ENCODE measurements at regions not wholly inside any gene's neighbourhood (a gene's known extent, or its start where the extent isn't known, plus 50 kb on each side); places are given as distances from the start of the nearest gene placed in this dataset.
A peak's percentile ranks its signal among the peaks of the same experiment; 100 is the strongest.

DNA sequence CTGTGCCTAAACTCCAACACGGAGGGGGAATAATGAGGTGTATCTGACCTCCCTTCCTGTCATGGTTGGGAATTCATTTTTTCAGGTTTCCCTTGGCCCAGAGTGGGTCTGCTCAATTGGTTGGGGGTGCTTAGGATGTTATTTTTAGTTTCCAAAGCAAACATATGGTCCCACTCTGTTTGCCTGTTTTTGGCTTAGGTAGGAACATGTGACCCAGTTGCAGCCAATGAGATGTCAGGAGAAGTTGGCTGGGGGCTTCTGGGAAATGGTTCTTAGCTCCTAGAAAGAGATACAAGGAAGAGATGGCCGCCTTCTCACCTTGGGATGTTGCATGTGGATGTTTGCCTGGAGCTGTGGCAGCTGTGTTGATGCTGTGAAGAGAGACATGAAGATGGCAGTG, 147.9 kb upstream of the RFLNA start:
- H3K23me2 ChIP-seq (ENCODE audit: low read depth, low read length): no peaks in the 10 kb centered on the region; the same call in 1 of the 2 replicates
- H4K20me1 ChIP-seq (replicated peaks in 1 of 2; ENCODE audit: control insufficient read depth in 1 of 2, insufficient read depth in 2 of 2, low read length in 2 of 2): no peaks in the 10 kb centered on the region
- DNase-seq (ENCODE audit: low read depth in 1 of 2, low spot score in 2 of 2) (no peak), FAIRE-seq (no peak)
- no peaks in the 10 kb centered on the region for H3K79me2 ChIP-seq (ENCODE audit: control insufficient read depth in 1 of 2, insufficient read depth in 2 of 2, low read length in 2 of 2)
- no peak overlapping the region; the same call in 1 of the 2 replicates for H2AFZ ChIP-seq (ENCODE audit: low read length)
- H3K18ac ChIP-seq (ENCODE audit: extremely low read depth, low read length): peak overlapping the region; percentile 19
- H3K79me1 ChIP-seq (ENCODE audit: low read depth, low read length): no peaks in the 10 kb centered on the region
- no peak overlapping the region for H3K4ac ChIP-seq (replicated peaks; ENCODE audit: insufficient read length, low read depth, low read length)
- H3K36me3 ChIP-seq (ENCODE audit: control insufficient read depth in 2 of 4, insufficient read depth in 4 of 4, low read length in 3 of 4): peaks cover 0 to 3% (median 0%) of the 10 kb centered on the region in 4 experiments; a peak in 1 of 8 replicates
- ChIA-PET POLR2A (ENCODE audit: partially characterized antibody) (interaction anchor here (1.1 to 2.1 kb wide), 5 partner anchors 8 to 41 kb away, joined by 3 to 8 read pairs (median 4); no protein-coding TSS in a partner anchor), CTCF (ENCODE audit: partially characterized antibody) (interaction anchor here (0.8 to 2.8 kb wide), 4 partner anchors 8 to 110 kb away, joined by 3 to 12 read pairs (median 6); no protein-coding TSS in a partner anchor)
- H3K4me3 ChIP-seq (ENCODE audit: extremely low read depth in 1 of 4, insufficient read depth in 2 of 4, low read depth in 3 of 4, low read length in 4 of 4): no peak overlapping the region
- TF ChIP-seq SUZ12 (IDR thresholded peaks at IDR 0.05; ENCODE audit: low read length) (no peak), E2F6 (IDR thresholded peaks at IDR 0.05) (peak; percentile 64; the same call in 1 of the 2 replicates)
- no peak overlapping the region for H3K27ac ChIP-seq (ENCODE audit: low read depth, low read length)
- H3K9ac ChIP-seq (replicated peaks in 1 of 4; ENCODE audit: extremely low read depth in 1 of 4, low read depth in 3 of 4, low read length in 3 of 4): no peak overlapping the region
- peaks cover 0 to 2% (median 0%) of the 10 kb centered on the region in 4 experiments; a peak in 2 of 7 replicates for H3K27me3 ChIP-seq (replicated peaks in 1 of 4; ENCODE audit: control insufficient read depth in 3 of 4, extremely low read depth in 1 of 4, insufficient read depth in 3 of 4, low read length in 3 of 4)
- peak overlapping the region in 1 of 2 experiments; percentile 12; a peak in 1 of 4 replicates for H3K4me2 ChIP-seq (ENCODE audit: insufficient read depth in 1 of 2, low read depth in 2 of 2, low read length in 2 of 2)
- no peak overlapping the region for H3K14ac ChIP-seq (ENCODE audit: insufficient read length)
- no peak overlapping the region for H3K23ac ChIP-seq (ENCODE audit: insufficient read length)
- no peak overlapping the region for H2BK15ac ChIP-seq (ENCODE audit: low read length)
- H3K9me3 ChIP-seq (ENCODE audit: insufficient read depth in 2 of 2, low read depth in 1 of 2, low read length in 1 of 2): peaks cover 13 to 14% of the 10 kb centered on the region in 2 experiments
- 0 out of 2 replicates have a peak overlapping the region, but pooled peaks have one; percentile 17 for H2AK5ac ChIP-seq (ENCODE audit: low read depth, low read length)
- no peak overlapping the region for H2BK12ac ChIP-seq (ENCODE audit: low read depth, low read length)
- H2BK120ac ChIP-seq (replicated peaks; ENCODE audit: low read depth, low read length): peak overlapping the region; percentile 63
- H4K5ac ChIP-seq (ENCODE audit: insufficient read length, low read depth, low read length): no peak overlapping the region
- no peak overlapping the region for H3K56ac ChIP-seq (replicated peaks; ENCODE audit: insufficient read length, low read depth, low read length)
- H2BK5ac ChIP-seq (ENCODE audit: low read depth, low read length): peak overlapping the region; percentile 71; the same call in 1 of the 2 replicates
- 75% methylated on average over 2 of the region's 2 CpGs; no CpG with 5 or more reads in 1 of the 2 experiments for WGBS, 2 experiments (ENCODE audit: extremely low coverage in 1 of 2, insufficient coverage in 1 of 2, insufficient read length in 1 of 2, insufficient replicate concordance in 2 of 2, low coverage in 1 of 2, low lambda C conversion rate in 2 of 2, missing lambda C conversion rate in 1 of 2)
- no peak overlapping the region for H4K8ac ChIP-seq (ENCODE audit: extremely low read depth, insufficient read depth, low read length)
- peak overlapping the region; percentile 95; the same call in 1 of the 2 replicates for H2BK20ac ChIP-seq (ENCODE audit: low read length)
- H3K4me1 ChIP-seq (replicated peaks in 1 of 4; ENCODE audit: control insufficient read depth in 3 of 4, insufficient read depth in 4 of 4, low read length in 3 of 4): peaks cover 0 to 26% (median 12%) of the 10 kb centered on the region in 4 experiments; a peak in 5 of 7 replicates
- peak overlapping the region; percentile 0 for H4K91ac ChIP-seq (replicated peaks; ENCODE audit: insufficient read length, low read length)
